ENCODE measurements at regions not wholly inside any gene's neighbourhood (a gene's known extent, or its start where the extent isn't known, plus 50 kb on each side); places are given as distances from the start of the nearest gene placed in this dataset.

- TF ChIP-seq, protein P1, sequence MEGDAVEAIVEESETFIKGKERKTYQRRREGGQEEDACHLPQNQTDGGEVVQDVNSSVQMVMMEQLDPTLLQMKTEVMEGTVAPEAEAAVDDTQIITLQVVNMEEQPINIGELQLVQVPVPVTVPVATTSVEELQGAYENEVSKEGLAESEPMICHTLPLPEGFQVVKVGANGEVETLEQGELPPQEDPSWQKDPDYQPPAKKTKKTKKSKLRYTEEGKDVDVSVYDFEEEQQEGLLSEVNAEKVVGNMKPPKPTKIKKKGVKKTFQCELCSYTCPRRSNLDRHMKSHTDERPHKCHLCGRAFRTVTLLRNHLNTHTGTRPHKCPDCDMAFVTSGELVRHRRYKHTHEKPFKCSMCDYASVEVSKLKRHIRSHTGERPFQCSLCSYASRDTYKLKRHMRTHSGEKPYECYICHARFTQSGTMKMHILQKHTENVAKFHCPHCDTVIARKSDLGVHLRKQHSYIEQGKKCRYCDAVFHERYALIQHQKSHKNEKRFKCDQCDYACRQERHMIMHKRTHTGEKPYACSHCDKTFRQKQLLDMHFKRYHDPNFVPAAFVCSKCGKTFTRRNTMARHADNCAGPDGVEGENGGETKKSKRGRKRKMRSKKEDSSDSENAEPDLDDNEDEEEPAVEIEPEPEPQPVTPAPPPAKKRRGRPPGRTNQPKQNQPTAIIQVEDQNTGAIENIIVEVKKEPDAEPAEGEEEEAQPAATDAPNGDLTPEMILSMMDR (IDR thresholded peaks at IDR 0.05; ENCODE audit: insufficient read depth, low read depth, low read length), result no peak
- DNase-seq (ENCODE audit: low read depth), result no peak
- H3K4me3 ChIP-seq (ENCODE audit: low read depth, low read length), result no peak overlapping the region
- no peaks in the 10 kb centered on the region; the same call in none of the 2 replicates for H3K27me3 ChIP-seq (ENCODE audit: control insufficient read depth, insufficient read depth, low read length)
- no peaks in the 10 kb centered on the region for H3K36me3 ChIP-seq (ENCODE audit: control insufficient read depth, insufficient read depth, low read length)
- ChIA-PET POLR2A (no interaction called here), CTCF (interaction anchor here (1.0 kb wide), 1 partner anchor 11 kb away, joined by 3 read pairs; no protein-coding TSS in a partner anchor)
Measured at GRCh38 chr11:69963533-69964246, 114.4 kb upstream of the ANO1 start.

GRCh38 chr11:69964247-69964643 lies 113.9 kb upstream of the ANO1 start:
- H3K4me3 ChIP-seq (ENCODE audit: low read depth, low read length), result no peak overlapping the region
- ChIA-PET CTCF (interaction anchor here (1.0 kb wide), 1 partner anchor 11 kb away, joined by 3 read pairs; no protein-coding TSS in a partner anchor), POLR2A (no interaction called here)
- no peaks in the 10 kb centered on the region; the same call in none of the 2 replicates for H3K27me3 ChIP-seq (ENCODE audit: control insufficient read depth, insufficient read depth, low read length)
- TF ChIP-seq, protein P1 (IDR thresholded peaks at IDR 0.05; ENCODE audit: insufficient read depth, low read depth, low read length), result no peak
- no peak for DNase-seq (ENCODE audit: low read depth)
- H3K36me3 ChIP-seq (ENCODE audit: control insufficient read depth, insufficient read depth, low read length), result no peaks in the 10 kb centered on the region

DNA sequence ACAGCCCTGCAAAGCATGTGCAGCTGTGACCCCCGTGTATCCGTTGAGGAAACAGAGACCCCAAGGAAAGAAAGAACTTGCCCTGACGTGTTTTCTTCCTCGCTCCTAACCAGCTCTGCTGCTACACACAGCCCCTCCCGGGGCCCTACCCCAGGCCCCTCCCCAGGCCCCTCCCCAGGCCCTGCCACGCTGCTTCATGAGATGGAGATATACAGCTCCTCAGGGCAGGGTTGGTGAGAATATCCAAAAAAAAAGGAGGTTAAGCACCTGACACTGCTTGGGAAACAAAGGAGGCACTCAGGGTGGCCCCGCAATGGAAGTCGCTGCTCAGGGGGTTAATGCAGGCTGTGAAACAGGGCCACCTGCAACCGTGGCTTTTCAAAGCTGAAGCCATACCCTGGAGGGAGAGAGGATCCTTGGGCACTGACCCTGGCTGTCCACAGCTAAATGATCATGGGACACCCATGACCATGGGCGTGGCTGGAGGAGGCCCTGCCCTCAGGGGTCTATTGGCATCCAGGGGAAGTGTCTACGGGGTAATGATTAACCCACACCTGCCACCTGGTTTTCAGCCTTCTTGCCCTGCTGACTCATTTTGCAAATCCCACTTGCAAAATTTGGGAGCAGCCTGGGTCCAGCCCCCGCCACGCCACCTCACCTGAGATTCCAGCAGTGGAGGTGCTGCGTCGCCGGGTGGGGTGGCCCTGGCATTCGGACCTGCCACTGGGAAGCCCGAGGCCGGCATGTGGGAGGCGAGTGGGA lies 112.1 kb upstream of the ANO1 start:
- CTCF ChIA-PET, result no interaction called here

DNA sequence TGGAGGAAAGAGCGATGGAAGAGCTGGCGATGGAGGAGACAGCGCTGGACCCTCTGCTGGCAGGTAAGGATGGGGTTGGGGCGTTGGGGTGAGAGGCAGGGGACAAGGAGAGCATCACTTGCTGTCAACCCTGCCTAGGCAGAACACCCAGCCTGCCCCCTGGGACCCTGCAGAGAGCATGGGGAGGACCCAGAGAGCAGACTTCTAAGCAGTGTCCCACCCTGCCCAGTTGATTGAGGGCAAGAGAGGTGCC lies 111.6 kb upstream of the ANO1 start:
- ChIA-PET CTCF (no interaction called here), POLR2A (no interaction called here)
- Histone ChIP-seq H3K36me3 (ENCODE audit: control insufficient read depth, insufficient read depth, low read length) (no peaks in the 10 kb centered on the region), H3K27me3 (ENCODE audit: control insufficient read depth, insufficient read depth, low read length) (peaks cover 2% of the 10 kb centered on the region), H3K4me3 (ENCODE audit: low read depth, low read length) (no peak overlapping the region)
- no peak for DNase-seq (ENCODE audit: low read depth)
- TF ChIP-seq, protein P1 (IDR thresholded peaks at IDR 0.05; ENCODE audit: insufficient read depth, low read depth, low read length), result no peak

More for the DNA sequence above, 112.1 kb upstream of the ANO1 start:
- Histone ChIP-seq H3K36me3 (ENCODE audit: control insufficient read depth, insufficient read depth, low read length) (no peaks in the 10 kb centered on the region), H3K4me3 (ENCODE audit: low read depth, low read length) (no peak overlapping the region), H3K27me3 (ENCODE audit: control insufficient read depth, insufficient read depth, low read length) (peaks cover under 1% of the 10 kb centered on the region)
- DNase-seq (ENCODE audit: low read depth), result no peak
- POLR2A ChIA-PET, result no interaction called here
- TF ChIP-seq, protein P1 (IDR thresholded peaks at IDR 0.05; ENCODE audit: insufficient read depth, low read depth, low read length), result no peak

DNA sequence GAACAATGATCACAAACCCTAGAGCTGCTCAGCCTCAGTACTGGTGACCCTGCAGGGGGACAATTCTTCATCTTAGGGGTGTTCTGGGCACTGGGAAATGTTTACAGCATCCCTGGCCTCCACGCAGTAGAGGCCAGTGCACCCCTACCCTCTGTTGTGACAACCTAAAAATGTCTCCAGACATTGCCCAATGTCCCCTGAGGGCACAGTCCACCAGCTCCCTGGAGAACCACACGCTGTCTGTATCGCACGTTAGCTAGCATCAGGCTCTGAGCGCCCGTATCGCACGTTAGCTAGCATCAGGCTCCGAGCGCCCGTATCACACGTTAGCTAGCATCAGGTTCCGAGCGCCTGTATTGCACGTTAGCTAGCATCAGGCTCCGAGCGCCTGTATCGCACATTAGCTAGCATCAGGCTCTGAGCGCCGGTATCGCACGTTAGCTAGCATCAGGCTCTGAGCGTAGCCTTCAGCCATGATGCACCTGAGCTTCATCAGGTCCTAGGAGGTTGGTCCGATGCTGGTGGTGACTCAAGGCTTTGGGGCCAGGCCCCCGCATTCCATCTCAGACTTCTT lies 111.1 kb upstream of the ANO1 start:
- no peak overlapping the region for H3K4me3 ChIP-seq (ENCODE audit: low read depth, low read length)
- H3K27me3 ChIP-seq (ENCODE audit: control insufficient read depth, insufficient read depth, low read length), result peaks cover 2% of the 10 kb centered on the region
- DNase-seq (ENCODE audit: low read depth), result no peak
- POLR2A ChIA-PET, result no interaction called here
- TF ChIP-seq, protein P1 (IDR thresholded peaks at IDR 0.05; ENCODE audit: insufficient read depth, low read depth, low read length), result no peak
- CTCF ChIA-PET, result interaction anchor here (0.7 kb wide), 1 partner anchor 455 kb away, joined by 3 read pairs; no protein-coding TSS in a partner anchor
- H3K36me3 ChIP-seq (ENCODE audit: control insufficient read depth, insufficient read depth, low read length), result no peaks in the 10 kb centered on the region

Measured in BJ (cell line).